ENCODE measurements at regions not wholly inside any gene's neighbourhood (a gene's known extent, or its start where the extent isn't known, plus 50 kb on each side); places are given as distances from the start of the nearest gene placed in this dataset.

GRCh38 chr2:156088587-156088986 lies 243.9 kb downstream of the NR4A2 start:
- no peak for DNase-seq (ENCODE audit: low read depth in 2 of 2)

DNA sequence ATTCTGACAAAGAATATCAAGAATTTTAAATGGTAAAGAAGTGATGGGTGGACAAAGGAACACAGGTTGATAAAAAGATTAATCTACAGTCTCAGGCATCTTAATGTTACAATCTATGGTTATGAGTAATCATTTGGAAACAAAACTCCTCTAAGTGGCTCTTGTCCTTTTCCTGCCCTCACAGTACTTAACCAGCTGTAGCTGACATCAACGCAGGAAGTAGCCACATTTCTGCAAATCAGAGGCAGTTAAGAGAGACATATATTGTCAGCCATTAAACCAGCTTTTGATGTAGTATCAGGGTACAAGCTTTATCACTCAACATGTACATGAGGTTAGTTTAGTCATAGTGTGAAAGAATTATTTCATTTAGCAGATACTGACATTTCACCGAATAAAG lies 244.6 kb downstream of the NR4A2 start:
- no peak for DNase-seq (ENCODE audit: low read depth in 2 of 2)

- no peak for DNase-seq (ENCODE audit: low read depth in 2 of 2)
Measured at GRCh38 chr2:156083763-156084493, 248.6 kb downstream of the NR4A2 start.

DNA sequence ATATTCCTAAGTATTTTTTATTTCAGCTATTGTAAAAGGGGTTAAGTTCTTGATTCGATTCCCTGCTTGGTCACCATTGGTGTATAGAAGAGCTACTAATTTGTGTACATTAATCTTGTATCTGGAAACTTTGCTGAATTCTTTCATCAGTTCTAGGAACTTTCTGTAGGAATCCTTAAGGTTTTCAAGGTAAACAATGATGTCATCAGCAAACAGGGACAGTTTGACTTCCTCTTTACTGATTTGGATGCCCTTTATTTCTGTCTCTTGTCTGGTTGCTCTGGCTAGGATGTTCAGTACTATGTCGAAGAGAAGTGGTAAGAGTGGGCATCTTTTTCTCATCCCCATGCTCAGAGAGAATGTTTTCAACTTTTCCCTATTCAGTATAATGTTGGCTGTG lies 252.7 kb downstream of the NR4A2 start:
- no peak for DNase-seq (ENCODE audit: low read depth in 2 of 2)

GRCh38 chr2:156077041-156077742 lies 255.3 kb downstream of the NR4A2 start:
- no peak for DNase-seq (ENCODE audit: low read depth in 2 of 2)

DNA sequence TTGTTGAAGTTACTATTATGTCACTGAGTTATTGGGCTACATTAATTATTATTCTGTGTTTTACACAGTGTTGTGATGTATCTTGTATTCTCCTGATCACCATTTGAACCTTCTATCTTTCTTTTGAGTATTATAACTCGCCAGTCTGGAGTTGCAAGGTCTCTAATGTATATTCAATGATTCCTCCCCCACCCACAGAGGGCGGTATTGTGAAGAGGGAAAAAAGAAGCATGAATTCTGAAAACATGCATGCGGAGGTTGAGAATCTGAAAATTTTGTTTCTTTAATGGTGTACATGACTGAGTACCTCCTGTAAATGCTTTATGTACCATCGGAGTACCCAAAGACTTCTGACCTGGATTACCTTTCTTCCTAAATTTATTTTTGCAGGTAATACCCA lies 266.6 kb downstream of the NR4A2 start:
- no peak for DNase-seq (ENCODE audit: low read depth in 2 of 2)

- no peak for DNase-seq (ENCODE audit: low read depth in 2 of 2)
Measured at GRCh38 chr2:156064540-156064939, 268.0 kb downstream of the NR4A2 start.

GRCh38 chr2:156057647-156058046 lies 274.9 kb downstream of the NR4A2 start:
- no peak for DNase-seq (ENCODE audit: low read depth in 2 of 2)

DNA sequence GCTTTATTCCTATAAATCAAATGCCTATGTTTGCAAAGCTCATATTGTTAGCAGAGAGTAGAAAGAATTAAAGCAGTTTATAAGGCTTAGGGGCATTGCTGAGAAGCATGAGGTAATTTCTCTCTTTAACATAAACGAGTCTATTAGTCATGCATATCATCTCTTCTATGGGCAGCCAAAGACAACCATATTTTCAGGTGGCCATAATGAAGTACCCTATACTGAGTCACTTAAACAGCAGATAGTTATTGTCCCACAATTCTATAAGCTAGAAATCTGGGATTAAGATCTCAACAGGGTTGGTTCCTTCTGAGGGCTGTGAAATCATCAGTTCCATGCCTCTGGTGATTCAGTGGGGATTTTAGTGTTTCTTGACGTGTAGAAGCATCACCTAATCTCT lies 277.5 kb downstream of the NR4A2 start:
- no peak for DNase-seq (ENCODE audit: low read depth in 2 of 2)

GRCh38 chr2:156046900-156047299 lies 285.6 kb downstream of the NR4A2 start:
- DNase-seq (ENCODE audit: low read depth in 2 of 2): no peak

DNA sequence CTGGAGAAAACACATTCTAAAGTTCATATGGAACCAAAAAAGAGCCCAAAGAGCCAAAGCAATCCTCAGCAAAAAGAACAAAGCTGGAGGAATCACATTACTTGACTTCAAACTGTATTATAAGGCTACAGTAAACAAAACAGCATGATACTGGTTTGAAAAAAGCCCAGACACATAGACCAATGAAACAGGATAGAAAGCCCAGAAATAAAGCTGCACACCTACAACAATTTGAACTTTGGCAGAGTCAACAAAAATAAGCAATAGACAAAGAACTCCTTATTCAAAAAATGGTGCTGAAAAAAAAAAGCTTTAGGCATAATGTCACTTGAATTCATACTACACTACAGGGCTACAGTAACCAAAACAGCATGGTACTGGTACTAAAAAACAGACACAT lies 289.6 kb downstream of the NR4A2 start:
- no peak for DNase-seq (ENCODE audit: low read depth in 2 of 2)

- DNase-seq (ENCODE audit: low read depth in 2 of 2): no peak
Measured at GRCh38 chr2:156038021-156038420, 294.5 kb downstream of the NR4A2 start.

- no peak for DNase-seq (ENCODE audit: low read depth in 2 of 2)
Measured at GRCh38 chr2:156037482-156037881, 295.0 kb downstream of the NR4A2 start.

DNA sequence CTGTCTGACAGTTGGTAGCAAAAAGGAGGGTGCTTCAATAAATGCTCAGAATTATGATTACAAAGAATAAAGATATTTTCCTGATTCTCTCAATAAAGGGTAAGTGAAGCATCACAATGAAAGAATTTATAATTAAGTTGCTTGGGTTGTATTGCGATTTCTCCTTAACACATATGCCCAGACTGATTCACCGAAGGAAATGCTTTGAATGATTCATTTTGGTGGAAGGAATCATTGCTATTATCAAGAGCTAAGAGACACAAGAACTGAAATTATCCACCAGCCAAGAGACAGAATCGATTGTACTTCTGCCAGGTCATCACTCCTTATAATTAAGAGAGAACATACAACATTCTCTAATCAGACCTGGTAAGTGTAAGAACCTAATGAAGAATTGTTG lies 301.4 kb downstream of the NR4A2 start:
- no peak for DNase-seq (ENCODE audit: low read depth in 2 of 2)

GRCh38 chr2:156023229-156023869 lies 309.2 kb downstream of the NR4A2 start:
- DNase-seq (ENCODE audit: low read depth in 2 of 2): no peak

GRCh38 chr2:156021146-156022040 lies 311.1 kb downstream of the NR4A2 start:
- DNase-seq (ENCODE audit: low read depth in 2 of 2): no peak

GRCh38 chr2:156019341-156019740 lies 313.2 kb downstream of the NR4A2 start:
- DNase-seq (ENCODE audit: low read depth in 2 of 2): no peak

GRCh38 chr2:156017341-156017885 lies 315.1 kb downstream of the NR4A2 start:
- DNase-seq (ENCODE audit: low read depth in 2 of 2): no peak

- DNase-seq (ENCODE audit: low read depth in 2 of 2): no peak
Measured at GRCh38 chr2:156009293-156009692, 323.2 kb downstream of the NR4A2 start.

DNA sequence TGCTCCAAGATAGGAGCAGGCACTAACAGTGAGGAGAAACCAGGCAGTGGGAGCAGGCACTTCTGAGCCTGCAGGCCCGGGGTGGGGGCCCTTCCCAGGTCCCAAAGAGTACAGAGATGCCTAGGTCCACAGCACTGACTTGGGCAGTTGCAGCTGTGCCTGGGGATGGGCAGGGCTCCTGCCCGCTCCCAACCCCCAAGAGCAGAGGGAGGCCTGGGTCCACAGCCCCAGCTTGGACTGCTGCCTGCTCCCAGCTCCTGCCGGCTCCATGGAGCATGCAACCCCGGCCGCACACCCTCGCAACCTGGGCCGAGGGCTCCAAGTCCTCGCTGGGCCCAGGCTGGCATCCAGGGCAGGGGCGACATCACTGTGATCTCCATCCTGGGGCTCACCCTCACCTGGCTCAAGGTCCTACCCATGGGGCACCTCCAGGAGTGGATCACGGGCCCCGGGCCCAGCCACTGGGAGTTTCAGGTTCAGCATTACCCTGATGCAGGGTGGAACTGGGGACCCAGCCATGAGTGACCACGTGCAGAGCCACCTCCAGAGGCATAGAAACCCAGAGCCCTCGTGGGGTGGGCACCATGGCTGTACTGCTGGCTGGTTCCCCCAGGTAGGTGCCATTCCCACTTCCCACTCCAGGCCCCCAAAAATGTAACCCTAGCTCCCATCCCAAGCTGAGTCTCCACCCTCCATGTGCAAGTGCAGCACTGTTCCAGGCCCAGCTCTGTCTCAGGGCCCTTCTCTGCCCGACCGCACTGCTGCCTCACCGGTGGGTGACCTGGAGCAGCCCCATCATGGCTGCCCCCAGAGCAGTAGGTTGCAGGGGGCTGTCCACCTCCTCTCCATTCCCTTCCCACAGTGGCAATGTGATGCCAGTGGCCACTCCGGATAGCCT lies 325.6 kb downstream of the NR4A2 start:
- no peak for DNase-seq (ENCODE audit: low read depth in 2 of 2)

All from stimulated activated CD8-positive, alpha-beta memory T cell treated with anti-CD3 and anti-CD28 coated beads, Interleukin-15, amount 100 ng/mL, for 48 hours (primary cell).